MG63 (cell line): ENCODE measurements at regions not wholly inside any gene's neighbourhood (a gene's known extent, or its start where the extent isn't known, plus 50 kb on each side); places are given as distances from the start of the nearest gene placed in this dataset.

Experiments
- DNase-seq: peaks from one replicate; pipeline ENCODE4 v3.0.0-alpha.2; 2020
- H3K27me3 ChIP-seq: fragments of 250-450 bp; sonication (Bioruptor Pico); 2 replicates; pipeline ENCODE4 v1.5.1; 2020; ENCODE audit warnings: mild to moderate bottlenecking, moderate library complexity
- H3K36me3 ChIP-seq: fragments of 250-450 bp; sonication (Bioruptor Pico); 2 replicates; pipeline ENCODE4 v1.5.1; 2020; ENCODE audit warnings: mild to moderate bottlenecking, moderate library complexity
- H3K4me3 ChIP-seq: fragments of 250-450 bp; sonication (Bioruptor Pico); 2 replicates; pipeline ENCODE4 v1.5.1; 2020; ENCODE audit warnings: mild to moderate bottlenecking, moderate library complexity
- H3K9me3 ChIP-seq: fragments of 250-450 bp; sonication (Bioruptor Pico); 2 replicates; pipeline ENCODE4 v1.5.1; 2020; ENCODE audit warnings: mild to moderate bottlenecking, moderate library complexity

GRCh38 chr7:145643981-145644380 lies 472.6 kb upstream of the CNTNAP2 start:
- no peaks in the 10 kb centered on the region; the same call in 1 of the 2 replicates for H3K9me3 ChIP-seq
- no peaks in the 10 kb centered on the region for H3K27me3 ChIP-seq
- no peak for DNase-seq
- no peak overlapping the region for H3K4me3 ChIP-seq
- no peaks in the 10 kb centered on the region for H3K36me3 ChIP-seq

- Histone ChIP-seq H3K9me3 (no peaks in the 10 kb centered on the region), H3K4me3 (no peak overlapping the region), H3K27me3 (no peaks in the 10 kb centered on the region), H3K36me3 (no peaks in the 10 kb centered on the region)
- DNase-seq = no peak
Observed at GRCh38 chr7:145633513-145633912, 483.1 kb upstream of the CNTNAP2 start.

DNA sequence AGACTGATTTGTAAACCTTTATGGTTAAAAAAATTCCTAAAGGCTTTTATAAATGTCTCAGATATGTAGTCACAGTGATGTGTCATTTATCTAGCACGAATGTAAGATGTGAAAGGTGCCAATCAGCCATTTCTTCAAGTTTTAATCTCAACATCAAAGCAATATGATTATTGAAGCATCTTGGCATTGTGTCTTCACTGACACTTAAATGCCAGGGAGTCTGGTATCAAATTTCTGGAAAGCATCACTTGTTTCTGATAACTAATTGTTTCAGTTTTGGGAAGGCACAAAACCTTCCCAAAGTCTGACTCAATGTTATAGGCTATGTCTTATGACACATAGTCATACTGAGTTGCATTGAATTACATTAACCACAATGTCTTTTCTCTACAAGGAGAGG lies 492.0 kb upstream of the CNTNAP2 start:
- Histone ChIP-seq H3K9me3 (no peaks in the 10 kb centered on the region), H3K27me3 (no peaks in the 10 kb centered on the region), H3K36me3 (no peaks in the 10 kb centered on the region), H3K4me3 (no peak overlapping the region)
- DNase-seq = no peak

DNA sequence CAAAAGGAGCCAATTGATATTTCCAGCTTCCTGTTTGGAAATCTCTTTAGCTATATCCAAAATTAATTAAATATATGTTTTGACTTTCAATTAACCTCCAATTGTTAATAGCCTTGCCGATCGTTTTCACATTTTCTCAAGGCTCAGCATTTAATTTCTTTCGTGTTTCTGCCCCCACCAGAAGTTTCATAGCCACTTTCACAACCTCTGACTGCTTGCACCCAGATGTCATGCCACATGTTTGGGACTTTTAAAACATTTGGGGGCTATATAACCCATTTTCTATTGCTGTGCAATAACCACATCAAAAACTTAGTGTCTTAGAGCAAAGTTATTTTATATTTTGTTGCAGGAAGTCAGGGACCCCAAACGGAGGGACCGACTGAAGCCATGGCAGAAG lies 510.6 kb upstream of the CNTNAP2 start:
- H3K27me3 ChIP-seq = no peaks in the 10 kb centered on the region
- no peak for DNase-seq
- no peak overlapping the region for H3K4me3 ChIP-seq
- H3K36me3 ChIP-seq = no peaks in the 10 kb centered on the region
- H3K9me3 ChIP-seq = 0 out of 2 replicates have a peak, but pooled peaks cover 2% of the 10 kb centered on the region

GRCh38 chr7:145599376-145599775 lies 517.2 kb upstream of the CNTNAP2 start:
- H3K27me3 ChIP-seq = no peaks in the 10 kb centered on the region
- peaks cover 2% of the 10 kb centered on the region; the same call in 1 of the 2 replicates for H3K9me3 ChIP-seq
- H3K4me3 ChIP-seq = no peak overlapping the region
- DNase-seq = no peak
- no peaks in the 10 kb centered on the region for H3K36me3 ChIP-seq

DNA sequence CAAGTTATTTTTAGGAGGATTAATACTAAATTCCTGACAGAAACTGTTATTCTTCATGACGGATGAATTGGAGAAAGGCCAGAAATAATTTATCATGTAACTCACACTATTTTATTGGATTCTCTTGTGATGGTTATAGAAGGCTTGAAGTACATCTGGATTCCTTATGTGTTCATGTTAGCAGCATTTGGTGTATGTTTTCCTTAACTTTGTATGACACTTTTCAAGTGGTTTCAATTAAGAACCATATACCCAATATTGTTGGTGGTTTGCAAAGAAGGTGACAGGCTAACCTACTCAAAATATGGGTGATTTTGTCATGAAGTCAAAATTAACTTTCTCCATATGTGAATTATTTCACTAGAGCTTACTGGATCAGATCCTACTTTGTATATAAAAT lies 532.2 kb upstream of the CNTNAP2 start:
- no peak overlapping the region for H3K4me3 ChIP-seq
- H3K9me3 ChIP-seq = no peaks in the 10 kb centered on the region
- DNase-seq = no peak
- H3K36me3 ChIP-seq = no peaks in the 10 kb centered on the region
- no peaks in the 10 kb centered on the region for H3K27me3 ChIP-seq

DNA sequence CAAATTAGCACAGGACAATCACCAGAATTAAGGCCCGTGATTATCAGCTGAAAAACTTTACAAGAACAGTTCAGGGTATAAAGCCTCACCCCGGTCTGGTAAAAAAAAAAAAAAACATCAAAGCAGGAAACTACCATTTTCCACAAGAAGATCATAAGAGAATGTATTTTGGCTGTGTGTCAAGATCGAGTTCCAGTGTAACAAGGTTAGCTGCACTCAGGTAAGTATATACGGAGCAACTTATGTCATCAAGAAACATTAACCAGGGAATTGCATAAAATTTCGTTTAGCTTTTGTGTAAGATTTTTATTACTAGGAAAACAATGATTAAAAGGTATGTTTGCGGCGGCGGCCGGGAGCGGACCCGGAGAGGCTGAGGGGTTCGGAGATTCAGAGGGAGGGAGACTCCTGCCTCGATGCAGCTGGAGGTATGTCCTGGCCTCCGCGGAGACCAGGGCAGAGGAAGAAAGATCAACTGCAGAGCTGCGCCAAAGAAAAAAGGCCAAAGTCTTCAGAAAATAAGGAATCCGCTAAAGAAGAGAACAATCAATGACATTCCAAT lies 533.8 kb upstream of the CNTNAP2 start:
- no peaks in the 10 kb centered on the region for H3K36me3 ChIP-seq
- no peaks in the 10 kb centered on the region for H3K27me3 ChIP-seq
- DNase-seq = no peak
- no peak overlapping the region for H3K4me3 ChIP-seq
- no peaks in the 10 kb centered on the region for H3K9me3 ChIP-seq

- no peaks in the 10 kb centered on the region for H3K9me3 ChIP-seq
Observed at GRCh38 chr7:145557805-145558204, 558.8 kb upstream of the CNTNAP2 start.

DNA sequence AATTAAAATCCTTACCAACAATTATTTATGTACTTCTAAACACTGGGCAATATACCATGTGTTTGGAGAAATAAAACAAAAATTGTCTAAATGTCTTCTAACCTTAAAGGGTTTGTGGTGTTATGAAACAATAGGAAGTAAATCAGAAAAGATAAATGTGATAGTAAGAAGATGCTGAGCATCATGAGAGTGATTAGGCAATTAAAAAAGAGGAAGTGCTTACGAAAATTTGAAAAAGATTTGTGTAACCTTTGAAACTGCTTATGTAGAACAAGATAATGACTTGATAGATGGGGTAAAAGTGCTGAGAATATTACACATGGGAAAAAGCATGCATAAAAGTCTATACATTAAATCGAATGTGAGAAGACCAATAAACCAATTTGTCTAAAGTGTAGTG lies 573.4 kb upstream of the CNTNAP2 start:
- no peaks in the 10 kb centered on the region for H3K36me3 ChIP-seq
- no peak for DNase-seq
- no peak overlapping the region for H3K4me3 ChIP-seq
- H3K27me3 ChIP-seq = no peaks in the 10 kb centered on the region
- H3K9me3 ChIP-seq = no peaks in the 10 kb centered on the region

More at GRCh38 chr7:145557805-145558204, 558.8 kb upstream of the CNTNAP2 start:
- Histone ChIP-seq H3K27me3 (no peaks in the 10 kb centered on the region), H3K36me3 (no peaks in the 10 kb centered on the region), H3K4me3 (no peak overlapping the region)
- DNase-seq = no peak

DNA sequence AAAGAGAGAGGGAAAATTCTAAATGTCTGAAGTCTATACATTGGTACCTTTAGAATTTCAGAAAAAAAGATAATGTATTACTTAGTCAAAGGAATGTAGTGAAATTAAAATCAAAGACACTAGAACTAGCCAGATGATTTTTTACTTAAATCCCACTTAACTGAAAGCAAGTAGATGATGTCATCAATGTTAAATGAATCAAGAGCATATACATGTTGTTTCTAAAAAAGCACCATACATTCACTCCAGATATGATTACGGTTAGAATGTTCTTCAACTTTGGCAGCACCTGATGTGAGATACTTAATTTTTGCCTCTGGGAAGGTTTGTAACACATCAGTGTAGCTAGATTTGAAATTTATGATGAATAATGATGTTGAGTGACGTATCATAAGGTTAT lies 576.7 kb upstream of the CNTNAP2 start:
- H3K27me3 ChIP-seq = no peaks in the 10 kb centered on the region
- H3K36me3 ChIP-seq = no peaks in the 10 kb centered on the region
- H3K4me3 ChIP-seq = no peak overlapping the region
- H3K9me3 ChIP-seq = no peaks in the 10 kb centered on the region
- no peak for DNase-seq

GRCh38 chr7:145534301-145534700 lies 582.3 kb upstream of the CNTNAP2 start:
- DNase-seq = no peak
- Histone ChIP-seq H3K4me3 (no peak overlapping the region), H3K9me3 (no peaks in the 10 kb centered on the region), H3K36me3 (no peaks in the 10 kb centered on the region), H3K27me3 (no peaks in the 10 kb centered on the region)

DNA sequence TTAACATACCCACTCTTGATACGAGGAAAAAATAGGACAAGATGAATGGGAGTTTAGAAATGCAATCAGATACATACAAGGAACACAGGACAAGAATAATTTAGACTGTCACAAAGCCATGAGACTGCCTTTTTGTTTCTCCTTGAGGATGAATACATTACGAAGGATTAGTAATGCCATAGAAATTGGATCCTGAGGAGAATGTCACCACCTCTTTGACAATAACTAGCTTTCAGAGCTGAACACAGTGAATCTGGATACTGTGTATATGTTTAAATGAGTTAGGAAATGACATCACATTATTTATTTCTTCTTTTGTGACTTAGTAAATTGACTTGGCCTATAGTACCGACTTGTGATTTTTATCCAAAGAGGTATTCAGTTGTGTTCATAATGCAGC lies 596.3 kb upstream of the CNTNAP2 start:
- Histone ChIP-seq H3K9me3 (no peaks in the 10 kb centered on the region), H3K36me3 (no peaks in the 10 kb centered on the region), H3K27me3 (no peaks in the 10 kb centered on the region), H3K4me3 (no peak overlapping the region)
- no peak for DNase-seq

GRCh38 chr7:145511004-145511403 lies 605.6 kb upstream of the CNTNAP2 start:
- no peak for DNase-seq
- no peaks in the 10 kb centered on the region for H3K27me3 ChIP-seq
- H3K4me3 ChIP-seq = no peak overlapping the region
- no peaks in the 10 kb centered on the region for H3K9me3 ChIP-seq
- H3K36me3 ChIP-seq = no peaks in the 10 kb centered on the region

DNA sequence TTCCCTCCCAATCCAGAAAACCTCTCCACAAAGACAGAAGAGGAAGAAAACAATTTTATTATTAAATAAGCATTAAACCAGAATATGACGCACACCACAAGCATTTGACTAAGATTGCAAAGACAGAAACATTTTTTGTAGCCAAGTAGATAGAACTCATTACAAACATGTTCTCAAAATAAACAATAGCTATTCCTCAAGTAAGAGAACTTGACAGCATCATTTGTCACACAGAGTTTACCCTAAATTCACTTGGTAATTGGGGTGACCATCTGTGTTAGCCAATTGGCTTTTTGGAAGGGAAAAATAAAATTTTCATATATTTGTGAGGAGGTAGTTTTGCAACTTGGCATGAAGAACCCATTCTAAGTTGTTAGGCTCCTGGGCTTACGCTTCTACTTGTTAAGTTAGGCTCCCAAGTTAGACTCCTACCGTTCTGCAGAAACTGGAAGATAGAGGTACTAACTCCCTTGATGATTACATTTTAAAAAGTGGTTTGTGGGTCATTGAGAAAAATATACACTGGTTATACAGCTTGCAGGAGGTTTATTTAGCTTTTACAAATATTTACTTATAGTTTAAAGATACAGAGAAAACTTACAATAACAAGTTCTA lies 618.6 kb upstream of the CNTNAP2 start:
- no peak overlapping the region for H3K4me3 ChIP-seq
- H3K27me3 ChIP-seq = no peaks in the 10 kb centered on the region
- DNase-seq = no peak
- H3K36me3 ChIP-seq = no peaks in the 10 kb centered on the region
- H3K9me3 ChIP-seq = no peaks in the 10 kb centered on the region

GRCh38 chr7:145490356-145490755 lies 626.2 kb upstream of the CNTNAP2 start:
- H3K4me3 ChIP-seq = no peak overlapping the region
- H3K36me3 ChIP-seq = no peaks in the 10 kb centered on the region
- no peaks in the 10 kb centered on the region for H3K27me3 ChIP-seq
- peaks cover 7% of the 10 kb centered on the region for H3K9me3 ChIP-seq
- no peak for DNase-seq

GRCh38 chr7:145489609-145490008 lies 627.0 kb upstream of the CNTNAP2 start:
- Histone ChIP-seq H3K36me3 (no peaks in the 10 kb centered on the region), H3K4me3 (no peak overlapping the region), H3K27me3 (no peaks in the 10 kb centered on the region), H3K9me3 (peaks cover 7% of the 10 kb centered on the region)
- no peak for DNase-seq

- Histone ChIP-seq H3K4me3 (no peak overlapping the region), H3K9me3 (peaks cover 7% of the 10 kb centered on the region), H3K27me3 (no peaks in the 10 kb centered on the region), H3K36me3 (no peaks in the 10 kb centered on the region)
- no peak for DNase-seq
Observed at GRCh38 chr7:145488816-145489215, 627.8 kb upstream of the CNTNAP2 start.

- no peak for DNase-seq
- H3K9me3 ChIP-seq = no peaks in the 10 kb centered on the region
- H3K4me3 ChIP-seq = no peak overlapping the region
- no peaks in the 10 kb centered on the region for H3K27me3 ChIP-seq
- no peaks in the 10 kb centered on the region for H3K36me3 ChIP-seq
Observed at GRCh38 chr7:145481985-145482384, 634.6 kb upstream of the CNTNAP2 start.
